Keratinocyte (primary cell): ENCODE measurements at regions not wholly inside any gene's neighbourhood (a gene's known extent, or its start where the extent isn't known, plus 50 kb on each side); places are given as distances from the start of the nearest gene placed in this dataset.
"Not testable (repeated sequence)": the region's sequence is repeated elsewhere in the genome, so short reads cannot be mapped to it uniquely, and the experiment has no call there.

Experiments
- DNase-seq: peaks from one replicate; pipeline ENCODE4 v3.0.0-alpha.2; 2011; ENCODE audit warnings: low read depth, missing footprints, low spot score
- FAIRE-seq: peaks from 2 replicates; lab custom pipeline; 2011; peaks lifted over from hg19 to GRCh38; lab: Jason Lieb, UNC
- H2AFZ ChIP-seq: 2 replicates; pipeline ENCODE4 v1.6.0; 2012; ENCODE audit warnings: low read length, control low read depth, inconsistent platforms; ENCODE audit not compliant: control insufficient read depth
- H3K27ac ChIP-seq: 2 replicates; pipeline ENCODE4 v1.5.1; 2011; ENCODE audit warnings: low read length; ENCODE audit not compliant: control insufficient read depth, insufficient read depth
- H3K27me3 ChIP-seq: 3 replicates; pipeline ENCODE4 v1.6.0; 2011; ENCODE audit warnings: low read length; ENCODE audit not compliant: control insufficient read depth, insufficient read depth; ENCODE audit errors: extremely low read depth
- H3K36me3 ChIP-seq, 2 experiments: 2 replicates in 1 of 2; 3 replicates in 1 of 2; pipeline ENCODE4 v1.5.1; 2011; ENCODE audit warnings: low read length in 2 of 2, mild to moderate bottlenecking in 1 of 2; ENCODE audit not compliant: control insufficient read depth in 2 of 2, insufficient read depth in 2 of 2; ENCODE audit errors: extremely low read depth in 1 of 2
- H3K4me1 ChIP-seq: 3 replicates; pipeline ENCODE4 v1.5.1; 2011; ENCODE audit warnings: low read length; ENCODE audit not compliant: control insufficient read depth, insufficient read depth; ENCODE audit errors: extremely low read depth
- H3K4me2 ChIP-seq: 3 replicates; pipeline ENCODE4 v1.6.0; 2011; ENCODE audit warnings: low read depth, low read length; ENCODE audit not compliant: control insufficient read depth, insufficient read depth; ENCODE audit errors: extremely low read depth
- H3K4me3 ChIP-seq, 3 experiments: fragments of 200-600 bp in 1 of 3; sonication (generic) in 1 of 3; 2 replicates in 2 of 3; 3 replicates in 1 of 3; pipeline ENCODE4 v1.5.1; 2011 to 2016; ENCODE audit warnings: low read length in 3 of 3, mild to moderate bottlenecking in 3 of 3, control low read depth in 2 of 3, inconsistent platforms in 1 of 3, low read depth in 1 of 3, mixed read lengths in 1 of 3, mixed run types in 1 of 3, moderate library complexity in 1 of 3; ENCODE audit not compliant: control insufficient read depth in 2 of 3, insufficient read depth in 2 of 3; ENCODE audit errors: extremely low read depth in 1 of 3
- H3K79me2 ChIP-seq: 2 replicates; pipeline ENCODE4 v1.6.0; 2012; ENCODE audit warnings: low read length; ENCODE audit not compliant: control insufficient read depth, insufficient read depth
- H3K9ac ChIP-seq: 3 replicates; pipeline ENCODE4 v1.6.0; 2011; ENCODE audit warnings: low read length; ENCODE audit not compliant: control insufficient read depth, insufficient read depth; ENCODE audit errors: extremely low read depth
- H3K9me1 ChIP-seq: 3 replicates; pipeline ENCODE4 v1.6.0; 2011; ENCODE audit warnings: low read length; ENCODE audit not compliant: control insufficient read depth, insufficient read depth; ENCODE audit errors: extremely low read depth
- H3K9me3 ChIP-seq: 2 replicates; pipeline ENCODE4 v1.5.1; 2012; ENCODE audit warnings: low read depth, low read length; ENCODE audit not compliant: control insufficient read depth
- H4K20me1 ChIP-seq: 3 replicates; pipeline ENCODE4 v1.6.0; 2011; ENCODE audit warnings: low read length; ENCODE audit not compliant: control insufficient read depth, insufficient read depth; ENCODE audit errors: extremely low read depth
- CTCF ChIP-seq, 3 experiments: IDR thresholded peaks in 1 of 3; conservative IDR thresholded peaks in 1 of 3; optimal IDR thresholded peaks in 1 of 3; 2 replicates in 2 of 3; 3 replicates in 1 of 3; pipeline versions ENCODE3 to v1.5.1; 2011; ENCODE audit warnings: low read length in 3 of 3, mild to moderate bottlenecking in 3 of 3, moderate library complexity in 2 of 3, control low read depth in 1 of 3, inconsistent platforms in 1 of 3; ENCODE audit not compliant: insufficient read depth in 2 of 3; ENCODE audit errors: extremely low read depth in 1 of 3
- EZH2 ChIP-seq: IDR thresholded peaks from one replicate; pipeline ENCODE4 v1.6.1; 2012; ENCODE audit warnings: inconsistent platforms, mild to moderate bottlenecking, low read length, moderate library complexity
- dilution Hi-C: fragments of 300-500 bp; cut with MboI; formaldehyde crosslinking; loops from one replicate; pipeline ENCODE4 v1.7.0; 2020; ENCODE audit warnings: low sequenced_read_pairs; ENCODE audit not compliant: extremely low pct_ligation_motif_present

GRCh38 chr3:88744896-88745295 lies 362.5 kb upstream of the EPHA3 start:
- Histone ChIP-seq H3K9ac (no peak overlapping the region), H3K4me1 (no peaks in the 10 kb centered on the region), H3K9me1 (no peaks in the 10 kb centered on the region), H3K36me3 (no peaks in the 10 kb centered on the region), H3K27ac (no peak overlapping the region), H3K9me3 (no peaks in the 10 kb centered on the region), H2AFZ (no peak overlapping the region), H4K20me1 (no peaks in the 10 kb centered on the region), H3K27me3 (no peaks in the 10 kb centered on the region), H3K4me2 (no peak overlapping the region), H3K79me2 (no peaks in the 10 kb centered on the region), H3K4me3 (no peak overlapping the region)
- TF ChIP-seq EZH2 (no peak), CTCF (optimal IDR thresholded peaks at IDR 0.05 in 1 of 3, IDR thresholded peaks at IDR 0.05 in 1 of 3, conservative IDR thresholded peaks at IDR 0.05 in 1 of 3; ENCODE audit: extremely low read depth in 1 of 3, insufficient read depth in 2 of 3, low read length in 3 of 3) (no peak)
- DNase-seq (no peak), FAIRE-seq (no peak)
- dilution Hi-C loops = no loop called here

- dilution Hi-C loops, H2AFZ ChIP-seq, H3K36me3 ChIP-seq, H3K9me1 ChIP-seq, H4K20me1 ChIP-seq, H3K27me3 ChIP-seq, H3K4me2 ChIP-seq, FAIRE-seq, H3K9ac ChIP-seq, H3K4me3 ChIP-seq, H3K27ac ChIP-seq, H3K4me1 ChIP-seq, DNase-seq, H3K79me2 ChIP-seq, H3K9me3 ChIP-seq: not testable (repeated sequence)
Observed at GRCh38 chr3:88747145-88747544, 360.3 kb upstream of the EPHA3 start.

- H3K27ac ChIP-seq = no peak overlapping the region
- no peak for TF ChIP-seq CTCF (optimal IDR thresholded peaks at IDR 0.05 in 1 of 3, IDR thresholded peaks at IDR 0.05 in 1 of 3, conservative IDR thresholded peaks at IDR 0.05 in 1 of 3; ENCODE audit: extremely low read depth in 1 of 3, insufficient read depth in 2 of 3, low read length in 3 of 3)
- TF ChIP-seq EZH2 = no peak
- H3K79me2 ChIP-seq = no peaks in the 10 kb centered on the region
- H4K20me1 ChIP-seq = no peaks in the 10 kb centered on the region
- no peak for DNase-seq
- H3K4me1 ChIP-seq = no peaks in the 10 kb centered on the region
- no peak overlapping the region for H2AFZ ChIP-seq
- no peak overlapping the region for H3K4me3 ChIP-seq
- H3K9ac ChIP-seq = no peak overlapping the region
- H3K9me3 ChIP-seq = no peaks in the 10 kb centered on the region
- H3K36me3 ChIP-seq = no peaks in the 10 kb centered on the region
- H3K9me1 ChIP-seq = no peaks in the 10 kb centered on the region
- FAIRE-seq = no peak
- dilution Hi-C loops = no loop called here
- H3K27me3 ChIP-seq = no peaks in the 10 kb centered on the region
- no peak overlapping the region for H3K4me2 ChIP-seq
Observed at GRCh38 chr3:88758676-88759075, 348.7 kb upstream of the EPHA3 start.
